Gastrocnemius medialis (tissue), 4 donors: ENCODE measurements at regions not wholly inside any gene's neighbourhood (a gene's known extent, or its start where the extent isn't known, plus 50 kb on each side); places are given as distances from the start of the nearest gene placed in this dataset.

ENCODE experiments used
- ATAC-seq, 2 donors: fragments of 150-250 bp; one replicate each; pipeline ENCODE4 v1.9.1; 2016
- DNase-seq, 2 donors: peaks; one replicate each; pipeline ENCODE4 v3.0.0-alpha.2; 2019
- H3K27ac ChIP-seq, 4 donors: fragments of 200-600 bp; sonication (generic); 1 replicate in 1 of 4; 2 replicates in 3 of 4; pipeline ENCODE4 v1.5.1; 2016 to 2018; ENCODE audit warnings: mild to moderate bottlenecking in 2 of 4, moderate library complexity in 1 of 4
- H3K27me3 ChIP-seq, 3 donors: fragments of 200-600 bp; sonication (generic) in 2 of 3; 1 replicate in 1 of 3; 2 replicates in 2 of 3; pipeline versions ENCODE4 v1.5.1 to v1.6.0; 2016 to 2019; ENCODE audit warnings: mild to moderate bottlenecking in 1 of 3, moderate library complexity in 1 of 3
- H3K36me3 ChIP-seq, 2 donors: fragments of 200-600 bp; sonication (generic) in 1 of 2; one replicate each; pipeline ENCODE4 v1.5.1; 2017 to 2018
- H3K4me1 ChIP-seq, 2 donors: fragments of 200-600 bp; sonication (generic) in 1 of 2; one replicate each; pipeline ENCODE4 v1.5.1; 2016 to 2017; ENCODE audit warnings: mild to moderate bottlenecking in 2 of 2
- H3K4me3 ChIP-seq, 4 donors: fragments of 200-600 bp; sonication (generic) in 3 of 4; 1 replicate in 1 of 4; 2 replicates in 3 of 4; pipeline ENCODE4 v1.5.1; 2016 to 2019; ENCODE audit warnings: mild to moderate bottlenecking in 2 of 4
- H3K9me3 ChIP-seq, 3 donors: fragments of 200-600 bp; sonication (generic) in 2 of 3; 1 replicate in 1 of 3; 2 replicates in 2 of 3; pipeline ENCODE4 v1.5.1; 2016 to 2019
- CTCF ChIP-seq, 5 experiments: fragments of 450-650 bp in 3 of 5; fragments of 200-600 bp in 2 of 5; sonication (generic) in 2 of 5; IDR thresholded peaks in 4 of 5; conservative IDR thresholded peaks in 1 of 5; 1 replicate in 4 of 5; 2 replicates in 1 of 5; pipeline ENCODE4 v1.5.1; 2016 to 2019; ENCODE audit warnings: antibody characterized with exemption in 5 of 5, mild to moderate bottlenecking in 3 of 5, moderate library complexity in 3 of 5
- POLR2A ChIP-seq, 2 donors: fragments of 450-650 bp; IDR thresholded peaks; one replicate each; pipeline ENCODE4 v1.6.1; 2017; ENCODE audit warnings: antibody characterized with exemption in 2 of 2, mild to moderate bottlenecking in 2 of 2, moderate library complexity in 2 of 2
- in situ Hi-C, 4 donors: fragments of 200-750 bp; cut with MboI; loops; one replicate each; pipeline versions ENCODE4 v1.15.0 to v1.8.0; 2017; ENCODE audit warnings: low sequenced_read_pairs in 4 of 4
- intact Hi-C: fragments of 100-400 bp; cut with DNase I; formaldehyde crosslinking; loops from one replicate; pipeline ENCODE4 v1.15.1; 2023; ENCODE audit warnings: low total_unique reads

GRCh38 chr4:1572964-1573720 is 111.0 kb downstream of the FAM53A start:
- no peak for ATAC-seq
- Histone ChIP-seq H3K4me1 (peaks cover 0 to 2% of the 10 kb centered on the region in 2 donors), H3K27me3 (peaks cover 19 to 36% (median 22%) of the 10 kb centered on the region in 3 donors), H3K4me3 (no peak overlapping the region), H3K36me3 (no peaks in the 10 kb centered on the region), H3K9me3 (no peaks in the 10 kb centered on the region), H3K27ac (no peak overlapping the region)
- in situ Hi-C loops = no loop called here
- no peak for TF ChIP-seq POLR2A (IDR thresholded peaks at IDR 0.05)
- no peak for TF ChIP-seq CTCF (IDR thresholded peaks at IDR 0.05 in 4 of 5, conservative IDR thresholded peaks at IDR 0.05 in 1 of 5)
- intact Hi-C loops = no loop called here
- no peak for DNase-seq

GRCh38 chr4:1572521-1572920 is 111.6 kb downstream of the FAM53A start:
- no peak for DNase-seq
- in situ Hi-C loops = no loop called here
- Histone ChIP-seq H3K27me3 (peaks cover 19 to 32% (median 23%) of the 10 kb centered on the region in 3 donors), H3K4me1 (no peaks in the 10 kb centered on the region), H3K9me3 (no peaks in the 10 kb centered on the region), H3K4me3 (no peak overlapping the region), H3K27ac (no peak overlapping the region), H3K36me3 (no peaks in the 10 kb centered on the region)
- ATAC-seq = no peak
- intact Hi-C loops = no loop called here
- no peak for TF ChIP-seq POLR2A (IDR thresholded peaks at IDR 0.05)
- TF ChIP-seq CTCF (IDR thresholded peaks at IDR 0.05 in 4 of 5, conservative IDR thresholded peaks at IDR 0.05 in 1 of 5) = no peak

GRCh38 chr4:1572010-1572385 is 112.1 kb downstream of the FAM53A start:
- no peak for DNase-seq
- Histone ChIP-seq H3K27me3 (peaks cover 24 to 33% (median 26%) of the 10 kb centered on the region in 3 donors), H3K36me3 (no peaks in the 10 kb centered on the region), H3K4me3 (no peak overlapping the region), H3K9me3 (no peaks in the 10 kb centered on the region), H3K27ac (no peak overlapping the region), H3K4me1 (no peaks in the 10 kb centered on the region)
- no peak for TF ChIP-seq CTCF (IDR thresholded peaks at IDR 0.05 in 4 of 5, conservative IDR thresholded peaks at IDR 0.05 in 1 of 5)
- TF ChIP-seq POLR2A (IDR thresholded peaks at IDR 0.05) = no peak
- intact Hi-C loops (no loop called here), in situ Hi-C loops (no loop called here)
- ATAC-seq = no peak

- intact Hi-C loops = no loop called here
- DNase-seq (no peak), ATAC-seq (no peak)
- no peak overlapping the region for H3K4me3 ChIP-seq
- no peak for TF ChIP-seq CTCF (IDR thresholded peaks at IDR 0.05 in 4 of 5, conservative IDR thresholded peaks at IDR 0.05 in 1 of 5)
- no peak for TF ChIP-seq POLR2A (IDR thresholded peaks at IDR 0.05)
- H3K36me3 ChIP-seq = no peaks in the 10 kb centered on the region
- no peak overlapping the region for H3K27ac ChIP-seq
- peaks cover 27 to 31% (median 28%) of the 10 kb centered on the region in 3 donors for H3K27me3 ChIP-seq
- in situ Hi-C loops = no loop called here
- no peaks in the 10 kb centered on the region for H3K4me1 ChIP-seq
- no peaks in the 10 kb centered on the region for H3K9me3 ChIP-seq
Observed at GRCh38 chr4:1571165-1572009, 112.7 kb downstream of the FAM53A start.
